B cell (primary cell): ENCODE measurements at regions not wholly inside any gene's neighbourhood (a gene's known extent, or its start where the extent isn't known, plus 50 kb on each side); places are given as distances from the start of the nearest gene placed in this dataset.

Source experiments
- ATAC-seq: fragments of 200-7000 bp; cut with Tn5 transposase; one replicate; pipeline ENCODE4 v1.10.0; 2021; ENCODE audit warnings: low read depth, mild to moderate bottlenecking, moderate number of reproducible peaks, moderate library complexity
- CTCF ChIA-PET: fragments of 350-600 bp; sonication (Branson Sonifier 250); formaldehyde crosslinking; loops from one replicate; lab custom pipeline; 2021; ENCODE audit warnings: antibody characterized with exemption, inconsistent platforms; lab: Charles Lee
- POLR2A ChIA-PET: fragments of 350-600 bp; sonication (Branson Sonifier 250); formaldehyde crosslinking; loops from one replicate; lab custom pipeline; 2021; ENCODE audit warnings: antibody characterized with exemption; lab: Charles Lee
- DNase-seq: peaks from one replicate; pipeline ENCODE4 v3.0.0; 2013
- H2AFZ ChIP-seq: 2 replicates; pipeline ENCODE4 v1.6.1; 2012; ENCODE audit warnings: mild to moderate bottlenecking, low read depth, low read length; ENCODE audit not compliant: insufficient read depth, poor library complexity, severe bottlenecking
- H3K27ac ChIP-seq, 2 donors: 1 replicate in 1 of 2; 2 replicates in 1 of 2; pipeline ENCODE4 v1.5.1; 2012 to 2013; ENCODE audit warnings: low read length in 2 of 2, mild to moderate bottlenecking in 2 of 2, moderate library complexity in 1 of 2
- H3K27me3 ChIP-seq, 4 experiments: fragments of 200-600 bp in 1 of 4; sonication (generic) in 1 of 4; replicated peaks in 1 of 4; 1 replicate in 2 of 4; 2 replicates in 2 of 4; pipeline versions ENCODE4 v1.6.1 to v1.7.0; 2013 to 2016; ENCODE audit warnings: low read length in 3 of 4, mild to moderate bottlenecking in 2 of 4, mixed read lengths in 1 of 4, moderate library complexity in 1 of 4; ENCODE audit not compliant: insufficient read depth in 4 of 4, control insufficient read depth in 3 of 4; ENCODE audit errors: control extremely low read depth in 1 of 4
- H3K36me3 ChIP-seq, 2 experiments: replicated peaks in 1 of 2; 1 replicate in 1 of 2; 2 replicates in 1 of 2; pipeline versions ENCODE4 v1.6.1 to v1.7.1; 2013; ENCODE audit warnings: low read length in 1 of 2; ENCODE audit not compliant: insufficient read depth in 2 of 2, control insufficient read depth in 1 of 2; ENCODE audit errors: control extremely low read depth in 1 of 2, extremely low read depth in 1 of 2
- H3K4me1 ChIP-seq, 2 donors: fragments of 200-600 bp in 1 of 2; sonication (generic) in 1 of 2; 1 replicate in 1 of 2; 2 replicates in 1 of 2; pipeline versions ENCODE4 v1.5.1 to v1.6.1; 2013 to 2017; ENCODE audit warnings: low read length in 2 of 2; ENCODE audit not compliant: control insufficient read depth in 2 of 2, insufficient read depth in 2 of 2
- H3K4me2 ChIP-seq: replicated peaks from 2 replicates; pipeline ENCODE3; 2012; ENCODE audit warnings: mild to moderate bottlenecking, low read depth, low read length; ENCODE audit not compliant: poor library complexity, severe bottlenecking
- H3K4me3 ChIP-seq, 5 experiments: fragments of 200-600 bp in 1 of 5; sonication (generic) in 1 of 5; 1 replicate in 3 of 5; 2 replicates in 2 of 5; pipeline versions ENCODE4 v1.5.1 to v1.7.0; 2011 to 2016; ENCODE audit warnings: low read length in 4 of 5, mild to moderate bottlenecking in 4 of 5, low read depth in 2 of 5, control low read depth in 1 of 5, moderate library complexity in 1 of 5; ENCODE audit not compliant: insufficient read depth in 1 of 5; ENCODE audit errors: control extremely low read depth in 1 of 5, extremely low read depth in 1 of 5
- H3K79me2 ChIP-seq: fragments of 200-600 bp; sonication (generic); one replicate; pipeline ENCODE4 v1.6.0; 2016; ENCODE audit warnings: low read length; ENCODE audit not compliant: control insufficient read depth, insufficient read depth
- H3K9ac ChIP-seq: fragments of 200-600 bp; sonication (generic); 2 replicates; pipeline ENCODE4 v1.6.1; 2017; ENCODE audit warnings: mild to moderate bottlenecking, low read length, moderate library complexity
- H3K9me3 ChIP-seq, 3 donors: one replicate each; pipeline versions ENCODE4 v1.6.1 to v1.7.1; 2013; ENCODE audit warnings: low read length in 2 of 3; ENCODE audit not compliant: control insufficient read depth in 2 of 3, insufficient read depth in 1 of 3; ENCODE audit errors: control extremely low read depth in 1 of 3
- H4K20me1 ChIP-seq: 2 replicates; pipeline ENCODE4 v1.6.0; 2012; ENCODE audit warnings: mild to moderate bottlenecking, low read length; ENCODE audit not compliant: insufficient read depth, control insufficient read depth, poor library complexity, severe bottlenecking
- H3K27ac Mint-ChIP-seq: one replicate; pipeline ENCODE4 v1.8.0; 2021; ENCODE audit warnings: mixed read lengths
- H3K27me3 Mint-ChIP-seq: one replicate; pipeline ENCODE4 v1.8.0; 2021; ENCODE audit warnings: mixed read lengths
- H3K4me1 Mint-ChIP-seq: one replicate; pipeline ENCODE4 v1.8.0; 2021; ENCODE audit warnings: mixed read lengths
- H3K4me3 Mint-ChIP-seq: one replicate; pipeline ENCODE4 v1.8.0; 2021; ENCODE audit warnings: mixed read lengths
- H3K9me3 Mint-ChIP-seq: one replicate; pipeline ENCODE4 v1.8.0; 2022; ENCODE audit warnings: mixed read lengths; ENCODE audit not compliant: insufficient read depth
- EZH2 ChIP-seq: IDR thresholded peaks from 2 replicates; pipeline ENCODE4 v1.6.1; 2012; ENCODE audit warnings: borderline replicate concordance, low read depth, mild to moderate bottlenecking, moderate library complexity, low read length; ENCODE audit not compliant: insufficient read depth, poor library complexity, severe bottlenecking
- WGBS: methylation state at CpG from one replicate; pipeline ENCODE4 v1.1.5; 2013; ENCODE audit warnings: missing lambda C conversion rate; ENCODE audit not compliant: insufficient coverage; 5-methylcytosine and 5-hydroxymethylcytosine counted together
- intact Hi-C: fragments of 100-400 bp; cut with micrococcal nuclease; formaldehyde crosslinking; loops from one replicate; pipeline ENCODE4 v1.10.0; 2022
- TF ChIP-seq, protein P1 (sequence below): fragments of 200-600 bp; IDR thresholded peaks from one replicate; pipeline ENCODE4 v1.8.0; 2022; ENCODE audit warnings: antibody characterized with exemption, mild to moderate bottlenecking

GRCh38 chr6:22913612-22914011 is 344.2 kb downstream of the HDGFL1 start:
- no peaks in the 10 kb centered on the region for H3K79me2 ChIP-seq

GRCh38 chr6:22917344-22917743 is 348.0 kb downstream of the HDGFL1 start:
- H3K4me3 ChIP-seq = no peak overlapping the region
- 100% methylated on average over 1 of the region's 2 CpGs for WGBS
- CTCF ChIA-PET = no interaction called here
- no peak overlapping the region for H3K9ac ChIP-seq
- H3K27ac Mint-ChIP-seq = no peak overlapping the region
- POLR2A ChIA-PET = no interaction called here
- no peaks in the 10 kb centered on the region for H3K79me2 ChIP-seq
- no peak for TF ChIP-seq EZH2
- TF ChIP-seq, protein P1, sequence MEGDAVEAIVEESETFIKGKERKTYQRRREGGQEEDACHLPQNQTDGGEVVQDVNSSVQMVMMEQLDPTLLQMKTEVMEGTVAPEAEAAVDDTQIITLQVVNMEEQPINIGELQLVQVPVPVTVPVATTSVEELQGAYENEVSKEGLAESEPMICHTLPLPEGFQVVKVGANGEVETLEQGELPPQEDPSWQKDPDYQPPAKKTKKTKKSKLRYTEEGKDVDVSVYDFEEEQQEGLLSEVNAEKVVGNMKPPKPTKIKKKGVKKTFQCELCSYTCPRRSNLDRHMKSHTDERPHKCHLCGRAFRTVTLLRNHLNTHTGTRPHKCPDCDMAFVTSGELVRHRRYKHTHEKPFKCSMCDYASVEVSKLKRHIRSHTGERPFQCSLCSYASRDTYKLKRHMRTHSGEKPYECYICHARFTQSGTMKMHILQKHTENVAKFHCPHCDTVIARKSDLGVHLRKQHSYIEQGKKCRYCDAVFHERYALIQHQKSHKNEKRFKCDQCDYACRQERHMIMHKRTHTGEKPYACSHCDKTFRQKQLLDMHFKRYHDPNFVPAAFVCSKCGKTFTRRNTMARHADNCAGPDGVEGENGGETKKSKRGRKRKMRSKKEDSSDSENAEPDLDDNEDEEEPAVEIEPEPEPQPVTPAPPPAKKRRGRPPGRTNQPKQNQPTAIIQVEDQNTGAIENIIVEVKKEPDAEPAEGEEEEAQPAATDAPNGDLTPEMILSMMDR = no peak
- no peaks in the 10 kb centered on the region for H3K27me3 ChIP-seq
- no peaks in the 10 kb centered on the region for H4K20me1 ChIP-seq
- H3K9me3 Mint-ChIP-seq = peaks cover 4% of the 10 kb centered on the region
- H3K4me3 Mint-ChIP-seq = no peak overlapping the region
- no peaks in the 10 kb centered on the region for H3K9me3 ChIP-seq
- no peaks in the 10 kb centered on the region for H3K4me1 Mint-ChIP-seq
- no peaks in the 10 kb centered on the region for H3K4me1 ChIP-seq
- no peak overlapping the region for H3K4me2 ChIP-seq
- no peaks in the 10 kb centered on the region for H3K36me3 ChIP-seq
- DNase-seq = no peak
- H3K27ac ChIP-seq = no peak overlapping the region
- intact Hi-C loops = no loop called here
- H3K27me3 Mint-ChIP-seq = no peaks in the 10 kb centered on the region
- ATAC-seq = no peak
- no peak overlapping the region for H2AFZ ChIP-seq

More at GRCh38 chr6:22913612-22914011, 344.2 kb downstream of the HDGFL1 start:
- H3K27ac ChIP-seq = no peak overlapping the region
- H3K27me3 ChIP-seq = no peaks in the 10 kb centered on the region
- no peaks in the 10 kb centered on the region for H3K9me3 ChIP-seq
- 67% methylated on average over 1 of the region's 2 CpGs for WGBS
- H3K4me2 ChIP-seq = no peak overlapping the region
- CTCF ChIA-PET = no interaction called here
- no peaks in the 10 kb centered on the region for H3K4me1 ChIP-seq
- H4K20me1 ChIP-seq = no peaks in the 10 kb centered on the region
- ATAC-seq = no peak
- intact Hi-C loops = no loop called here
- no peaks in the 10 kb centered on the region for H3K27me3 Mint-ChIP-seq
- H3K4me1 Mint-ChIP-seq = no peaks in the 10 kb centered on the region
- no peak overlapping the region for H3K27ac Mint-ChIP-seq
- DNase-seq = no peak
- no peak overlapping the region for H3K9ac ChIP-seq
- no peaks in the 10 kb centered on the region for H3K36me3 ChIP-seq
- no peak for TF ChIP-seq EZH2
- TF ChIP-seq, protein P1 = no peak
- H3K9me3 Mint-ChIP-seq = peaks cover 2% of the 10 kb centered on the region
- H3K4me3 ChIP-seq = no peak overlapping the region
- no peak overlapping the region for H3K4me3 Mint-ChIP-seq
- no peak overlapping the region for H2AFZ ChIP-seq
- POLR2A ChIA-PET = no interaction called here
